ENCODE measurements at regions not wholly inside any gene's neighbourhood (a gene's known extent, or its start where the extent isn't known, plus 50 kb on each side); places are given as distances from the start of the nearest gene placed in this dataset.

GRCh38 chr11:92687724-92688123, 281.7 kb upstream of the MTNR1B start:
- TF ChIP-seq CTCF (conservative IDR thresholded peaks at IDR 0.05; ENCODE audit: low read depth, low read length): no peak
- no peak overlapping the region for H3K4me3 ChIP-seq (ENCODE audit: low read depth, low read length)
- no peak for DNase-seq (ENCODE audit: low read depth)

GRCh38 chr11:92688416-92688815, 281.0 kb upstream of the MTNR1B start:
- no peak for DNase-seq (ENCODE audit: low read depth)
- no peak overlapping the region for H3K4me3 ChIP-seq (ENCODE audit: low read depth, low read length)
- no peak for TF ChIP-seq CTCF (conservative IDR thresholded peaks at IDR 0.05; ENCODE audit: low read depth, low read length)

- no peak for DNase-seq (ENCODE audit: low read depth)
- no peak for TF ChIP-seq CTCF (conservative IDR thresholded peaks at IDR 0.05; ENCODE audit: low read depth, low read length)
- no peak overlapping the region for H3K4me3 ChIP-seq (ENCODE audit: low read depth, low read length)
These were observed 276.5 kb upstream of the MTNR1B start for GRCh38 chr11:92692826-92693546.

GRCh38 chr11:92696076-92696475, 273.4 kb upstream of the MTNR1B start:
- no peak for DNase-seq (ENCODE audit: low read depth)
- TF ChIP-seq CTCF (conservative IDR thresholded peaks at IDR 0.05; ENCODE audit: low read depth, low read length): no peak
- H3K4me3 ChIP-seq (ENCODE audit: low read depth, low read length): no peak overlapping the region

- no peak for DNase-seq (ENCODE audit: low read depth)
- H3K4me3 ChIP-seq (ENCODE audit: low read depth, low read length): no peak overlapping the region
- TF ChIP-seq CTCF (conservative IDR thresholded peaks at IDR 0.05; ENCODE audit: low read depth, low read length): no peak
These were observed 271.8 kb upstream of the MTNR1B start for GRCh38 chr11:92697461-92698312.

- TF ChIP-seq CTCF (conservative IDR thresholded peaks at IDR 0.05; ENCODE audit: low read depth, low read length): no peak
- no peak overlapping the region for H3K4me3 ChIP-seq (ENCODE audit: low read depth, low read length)
- no peak for DNase-seq (ENCODE audit: low read depth)
These were observed 270.7 kb upstream of the MTNR1B start for GRCh38 chr11:92698742-92699141.

Measured in choroid plexus epithelial cell (primary cell).